SK-N-SH treated with all-trans-retinoic acid at 6 μM for 48 hours (cell line): ENCODE measurements at regions not wholly inside any gene's neighbourhood (a gene's known extent, or its start where the extent isn't known, plus 50 kb on each side); places are given as distances from the start of the nearest gene placed in this dataset.

Experiments
- ARNTL ChIP-seq: fragments of 450-650 bp; formaldehyde crosslinking; IDR thresholded peaks from 2 replicates; pipeline ENCODE4 v1.5.0; 2020; ENCODE audit warnings: low read depth, mild to moderate bottlenecking, moderate library complexity, borderline replicate concordance
- CSRNP3 ChIP-seq: fragments of 250-450 bp; sonication (Bioruptor Pico); IDR thresholded peaks from 2 replicates; pipeline ENCODE4 v1.5.1; 2021; ENCODE audit warnings: mild to moderate bottlenecking, moderate library complexity
- ESRRG ChIP-seq: fragments of 250-450 bp; sonication (Bioruptor Pico); IDR thresholded peaks from 2 replicates; pipeline ENCODE4 v1.6.1; 2021; ENCODE audit warnings: mild to moderate bottlenecking
- OSR1 ChIP-seq: fragments of 250-450 bp; sonication (Bioruptor Pico); IDR thresholded peaks from 2 replicates; pipeline ENCODE4 v1.8.0; 2022; ENCODE audit warnings: moderate library complexity, mild to moderate bottlenecking, inconsistent platforms
- RARB ChIP-seq: fragments of 250-450 bp; sonication (Bioruptor Pico); IDR thresholded peaks from 2 replicates; pipeline ENCODE4 v1.8.0; 2021; ENCODE audit warnings: mild to moderate bottlenecking, moderate library complexity
- SNAI2 ChIP-seq: fragments of 250-450 bp; sonication (Bioruptor Pico); IDR thresholded peaks from 2 replicates; pipeline ENCODE4 v1.5.0; 2020; ENCODE audit warnings: mild to moderate bottlenecking, moderate library complexity
- ZC3H10 ChIP-seq: fragments of 250-450 bp; sonication (Bioruptor Pico); IDR thresholded peaks from 2 replicates; pipeline ENCODE4 v1.5.1; 2021; ENCODE audit warnings: mild to moderate bottlenecking, moderate library complexity
- ZFP3 ChIP-seq: fragments of 250-450 bp; sonication (Bioruptor Pico); IDR thresholded peaks from 2 replicates; pipeline ENCODE4 v1.5.0; 2020; ENCODE audit warnings: mild to moderate bottlenecking, moderate library complexity
- ZFP30 ChIP-seq: fragments of 450-650 bp; formaldehyde crosslinking; IDR thresholded peaks from 2 replicates; pipeline ENCODE4 v1.5.0; 2022; ENCODE audit warnings: mild to moderate bottlenecking, moderate library complexity
- TF ChIP-seq, protein P1 (sequence below): fragments of 250-450 bp; sonication (Bioruptor Pico); IDR thresholded peaks from 2 replicates; pipeline ENCODE4 v1.8.0; 2020; ENCODE audit warnings: mild to moderate bottlenecking, moderate library complexity, borderline replicate concordance

DNA sequence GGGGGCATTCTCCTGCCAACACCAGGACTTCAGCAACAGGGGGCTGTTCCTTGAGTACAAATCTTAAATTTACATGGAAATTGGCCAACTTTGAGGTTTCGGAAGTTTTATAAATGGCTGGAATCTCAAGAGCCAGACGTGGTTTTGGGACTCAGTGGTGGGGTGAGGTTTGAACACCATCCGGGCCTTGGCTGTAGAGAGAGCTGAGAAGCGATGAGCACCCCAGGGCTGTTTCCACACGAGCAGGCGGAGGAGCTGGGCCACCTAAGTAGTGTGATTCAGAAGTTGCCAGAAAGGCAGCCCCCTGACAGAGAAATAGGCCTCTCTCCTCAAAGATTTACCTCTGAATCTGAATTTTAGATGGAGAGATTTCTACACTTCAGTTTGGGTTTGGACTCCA lies 89.0 kb downstream of the FGF9 start:
- TF ChIP-seq, protein P1, sequence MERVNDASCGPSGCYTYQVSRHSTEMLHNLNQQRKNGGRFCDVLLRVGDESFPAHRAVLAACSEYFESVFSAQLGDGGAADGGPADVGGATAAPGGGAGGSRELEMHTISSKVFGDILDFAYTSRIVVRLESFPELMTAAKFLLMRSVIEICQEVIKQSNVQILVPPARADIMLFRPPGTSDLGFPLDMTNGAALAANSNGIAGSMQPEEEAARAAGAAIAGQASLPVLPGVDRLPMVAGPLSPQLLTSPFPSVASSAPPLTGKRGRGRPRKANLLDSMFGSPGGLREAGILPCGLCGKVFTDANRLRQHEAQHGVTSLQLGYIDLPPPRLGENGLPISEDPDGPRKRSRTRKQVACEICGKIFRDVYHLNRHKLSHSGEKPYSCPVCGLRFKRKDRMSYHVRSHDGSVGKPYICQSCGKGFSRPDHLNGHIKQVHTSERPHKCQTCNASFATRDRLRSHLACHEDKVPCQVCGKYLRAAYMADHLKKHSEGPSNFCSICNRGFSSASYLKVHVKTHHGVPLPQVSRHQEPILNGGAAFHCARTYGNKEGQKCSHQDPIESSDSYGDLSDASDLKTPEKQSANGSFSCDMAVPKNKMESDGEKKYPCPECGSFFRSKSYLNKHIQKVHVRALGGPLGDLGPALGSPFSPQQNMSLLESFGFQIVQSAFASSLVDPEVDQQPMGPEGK (CRISPR knock-in tag) = no peak
- no peak for TF ChIP-seq SNAI2
- no peak for TF ChIP-seq ESRRG (CRISPR knock-in tag)
- TF ChIP-seq ZFP30 = no peak
- TF ChIP-seq CSRNP3 (CRISPR knock-in tag) = no peak
- no peak for TF ChIP-seq RARB (CRISPR knock-in tag)
- TF ChIP-seq ARNTL = no peak
- no peak for TF ChIP-seq OSR1 (CRISPR knock-in tag)
- no peak for TF ChIP-seq ZC3H10 (CRISPR knock-in tag)
- TF ChIP-seq ZFP3 (CRISPR knock-in tag) = no peak
